ENCODE measurements at regions not wholly inside any gene's neighbourhood (a gene's known extent, or its start where the extent isn't known, plus 50 kb on each side); places are given as distances from the start of the nearest gene placed in this dataset.
"Not testable (repeated sequence)": the region's sequence is repeated elsewhere in the genome, so short reads cannot be mapped to it uniquely, and the experiment has no call there.

- DNase-seq: no peak
These were observed 173.8 kb upstream of the SMIM30 start for GRCh38 chr7:113292105-113292504.

- DNase-seq: no peak
These were observed 172.7 kb upstream of the SMIM30 start for GRCh38 chr7:113291058-113291457.

GRCh38 chr7:113289140-113289740 is 170.9 kb upstream of the SMIM30 start:
- peak; percentile 70 to 84 for DNase-seq

- DNase-seq: no peak
These were observed 167.1 kb upstream of the SMIM30 start for GRCh38 chr7:113285411-113285810.

- no peak for DNase-seq
These were observed 165.5 kb upstream of the SMIM30 start for GRCh38 chr7:113283861-113284260.

- DNase-seq: no peak
These were observed 164.5 kb upstream of the SMIM30 start for GRCh38 chr7:113282875-113283274.

- DNase-seq: no peak
These were observed 162.9 kb upstream of the SMIM30 start for GRCh38 chr7:113281223-113281622.

- no peak for DNase-seq
These were observed 160.9 kb upstream of the SMIM30 start for GRCh38 chr7:113279256-113279655.

GRCh38 chr7:113270790-113271189 is 152.4 kb upstream of the SMIM30 start:
- DNase-seq: no peak

- DNase-seq: not testable (repeated sequence)
These were observed 151.2 kb upstream of the SMIM30 start for GRCh38 chr7:113269592-113269991.

GRCh38 chr7:113268757-113269156 is 150.4 kb upstream of the SMIM30 start:
- DNase-seq: no peak

- no peak for DNase-seq
These were observed 149.5 kb upstream of the SMIM30 start for GRCh38 chr7:113267885-113268284.

- no peak for DNase-seq
These were observed 148.9 kb upstream of the SMIM30 start for GRCh38 chr7:113267271-113267670.

GRCh38 chr7:113263749-113264148 is 145.4 kb upstream of the SMIM30 start:
- DNase-seq: peak in 1 of 2 experiments; percentile 27

GRCh38 chr7:113263215-113263742 is 144.9 kb upstream of the SMIM30 start:
- DNase-seq: not testable (repeated sequence)

GRCh38 chr7:113256883-113257531 is 138.7 kb upstream of the SMIM30 start:
- no peak for DNase-seq

- no peak for DNase-seq
These were observed 128.8 kb upstream of the SMIM30 start for GRCh38 chr7:113247198-113247597.

GRCh38 chr7:113246738-113247137 is 128.4 kb upstream of the SMIM30 start:
- DNase-seq: no peak

GRCh38 chr7:113232885-113233284 is 114.5 kb upstream of the SMIM30 start:
- no peak for DNase-seq

- DNase-seq: no peak
These were observed 112.3 kb upstream of the SMIM30 start for GRCh38 chr7:113230691-113231090.

GRCh38 chr7:113217314-113217713 is 99.0 kb upstream of the SMIM30 start:
- DNase-seq: no peak

- DNase-seq: no peak
These were observed 97.7 kb upstream of the SMIM30 start for GRCh38 chr7:113216038-113216437.

- no peak for DNase-seq
These were observed 91.3 kb upstream of the SMIM30 start for GRCh38 chr7:113209449-113210203.

GRCh38 chr7:113207931-113208330 is 89.6 kb upstream of the SMIM30 start:
- DNase-seq: no peak
